Keratinocyte (primary cell): ENCODE measurements at regions not wholly inside any gene's neighbourhood (a gene's known extent, or its start where the extent isn't known, plus 50 kb on each side); places are given as distances from the start of the nearest gene placed in this dataset.

Experiments
- CTCF ChIP-seq, 3 experiments: IDR thresholded peaks in 1 of 3; conservative IDR thresholded peaks in 1 of 3; optimal IDR thresholded peaks in 1 of 3; 2 replicates in 2 of 3; 3 replicates in 1 of 3; pipeline versions ENCODE3 to v1.5.1; 2011; ENCODE audit warnings: low read length in 3 of 3, mild to moderate bottlenecking in 3 of 3, moderate library complexity in 2 of 3, control low read depth in 1 of 3, inconsistent platforms in 1 of 3; ENCODE audit not compliant: insufficient read depth in 2 of 3; ENCODE audit errors: extremely low read depth in 1 of 3
- EZH2 ChIP-seq: IDR thresholded peaks from one replicate; pipeline ENCODE4 v1.6.1; 2012; ENCODE audit warnings: inconsistent platforms, mild to moderate bottlenecking, low read length, moderate library complexity

DNA sequence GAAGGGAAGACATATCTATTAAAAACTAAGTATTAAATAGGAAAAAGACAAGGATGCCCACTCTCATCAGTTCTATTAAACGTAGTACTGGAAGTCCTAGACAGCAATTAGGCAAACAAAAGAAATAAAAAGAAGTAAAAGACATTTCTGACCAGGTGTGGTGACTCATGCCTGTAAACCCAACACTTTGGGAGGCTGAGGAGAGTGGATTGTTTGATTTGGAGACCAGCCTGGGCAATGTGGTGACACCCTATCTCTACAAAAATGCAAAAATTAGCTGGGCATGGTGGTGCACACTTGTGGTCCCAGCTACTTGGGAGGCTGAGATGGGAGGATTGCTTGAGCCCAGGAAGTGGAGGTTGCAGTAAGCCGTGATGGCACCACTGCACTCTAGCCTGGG lies 1071.8 kb downstream of the FAT4 start:
- TF ChIP-seq CTCF (optimal IDR thresholded peaks at IDR 0.05 in 1 of 3, IDR thresholded peaks at IDR 0.05 in 1 of 3, conservative IDR thresholded peaks at IDR 0.05 in 1 of 3; ENCODE audit: extremely low read depth in 1 of 3, insufficient read depth in 2 of 3, low read length in 3 of 3) (no peak), EZH2 (no peak)
